ENCODE measurements at regions not wholly inside any gene's neighbourhood (a gene's known extent, or its start where the extent isn't known, plus 50 kb on each side); places are given as distances from the start of the nearest gene placed in this dataset.
A peak's percentile ranks its signal among the peaks of the same experiment; 100 is the strongest.
"Not testable (repeated sequence)": the region's sequence is repeated elsewhere in the genome, so short reads cannot be mapped to it uniquely, and the experiment has no call there.

GRCh38 chr2:89829828-89830227, 1138.4 kb downstream of the RPIA start:
- Histone ChIP-seq H3K27me3 (no peaks in the 10 kb centered on the region), H4K20me1 (no peaks in the 10 kb centered on the region), H3K27ac (no peak overlapping the region), H3K9me3 (no peaks in the 10 kb centered on the region), H3K4me3 (no peak overlapping the region), H3K9ac (no peak overlapping the region), H3K4me1 (no peaks in the 10 kb centered on the region), H3K36me3 (no peaks in the 10 kb centered on the region), H3K4me2 (no peak overlapping the region)
- TF ChIP-seq Cebpa-rat (IDR thresholded peaks at IDR 0.05), result no peak

GRCh38 chr2:89830341-89831218, 1139.1 kb downstream of the RPIA start:
- H3K36me3 ChIP-seq, H3K4me3 ChIP-seq, H3K27me3 ChIP-seq, H3K9ac ChIP-seq, H3K4me2 ChIP-seq, H4K20me1 ChIP-seq, H3K27ac ChIP-seq, H3K9me3 ChIP-seq, H3K4me1 ChIP-seq: not testable (repeated sequence)

- H3K4me3 ChIP-seq, result 0 out of 2 replicates have a peak overlapping the region, but pooled peaks have one; percentile 2
- no peaks in the 10 kb centered on the region for H3K36me3 ChIP-seq
- no peaks in the 10 kb centered on the region for H4K20me1 ChIP-seq
- H3K9ac ChIP-seq, result no peak overlapping the region
- no peaks in the 10 kb centered on the region for H3K27me3 ChIP-seq
- H3K9me3 ChIP-seq, result no peaks in the 10 kb centered on the region
- TF ChIP-seq Cebpa-rat (IDR thresholded peaks at IDR 0.05), result no peak
- H3K27ac ChIP-seq, result no peak overlapping the region
- no peaks in the 10 kb centered on the region for H3K4me1 ChIP-seq
- H3K4me2 ChIP-seq, result no peak overlapping the region
Observed at GRCh38 chr2:89831641-89832498, 1140.4 kb downstream of the RPIA start.

GRCh38 chr2:89833116-89833779, 1141.8 kb downstream of the RPIA start:
- Histone ChIP-seq H3K9me3 (no peaks in the 10 kb centered on the region), H3K27ac (no peak overlapping the region), H3K27me3 (no peaks in the 10 kb centered on the region; the same call in 1 of the 2 replicates), H3K9ac (no peak overlapping the region), H3K4me3 (no peak overlapping the region), H3K4me2 (no peak overlapping the region), H3K36me3 (no peaks in the 10 kb centered on the region), H3K4me1 (no peaks in the 10 kb centered on the region), H4K20me1 (no peaks in the 10 kb centered on the region)
- no peak for TF ChIP-seq Cebpa-rat (IDR thresholded peaks at IDR 0.05)

GRCh38 chr2:89833780-89834117, 1142.3 kb downstream of the RPIA start:
- no peaks in the 10 kb centered on the region for H4K20me1 ChIP-seq
- H3K9me3 ChIP-seq, result no peaks in the 10 kb centered on the region
- no peaks in the 10 kb centered on the region; the same call in 1 of the 2 replicates for H3K27me3 ChIP-seq
- no peaks in the 10 kb centered on the region for H3K4me1 ChIP-seq
- H3K36me3 ChIP-seq, result no peaks in the 10 kb centered on the region
- no peak overlapping the region for H3K27ac ChIP-seq
- TF ChIP-seq Cebpa-rat (IDR thresholded peaks at IDR 0.05), result no peak
- no peak overlapping the region for H3K9ac ChIP-seq
- no peak overlapping the region for H3K4me2 ChIP-seq
- no peak overlapping the region for H3K4me3 ChIP-seq

- Histone ChIP-seq H3K9ac (no peak overlapping the region), H3K4me3 (no peak overlapping the region), H3K9me3 (no peaks in the 10 kb centered on the region), H3K36me3 (no peaks in the 10 kb centered on the region), H3K27ac (no peak overlapping the region), H4K20me1 (no peaks in the 10 kb centered on the region), H3K4me2 (no peak overlapping the region), H3K27me3 (no peaks in the 10 kb centered on the region; the same call in 1 of the 2 replicates), H3K4me1 (no peaks in the 10 kb centered on the region)
- TF ChIP-seq Cebpa-rat (IDR thresholded peaks at IDR 0.05), result no peak
Observed at GRCh38 chr2:89834306-89834705, 1142.8 kb downstream of the RPIA start.

GRCh38 chr2:89836326-89836725, 1144.9 kb downstream of the RPIA start:
- not testable (repeated sequence) for H3K27me3 ChIP-seq, H3K36me3 ChIP-seq, H3K4me1 ChIP-seq, H4K20me1 ChIP-seq, H3K27ac ChIP-seq, H3K4me2 ChIP-seq, H3K9ac ChIP-seq, H3K9me3 ChIP-seq
- H3K4me3 ChIP-seq, result peak overlapping the region; percentile 0; the same call in 1 of the 2 replicates

- Histone ChIP-seq H3K4me2 (no peak overlapping the region), H3K9ac (no peak overlapping the region), H3K9me3 (no peaks in the 10 kb centered on the region), H3K27me3 (no peaks in the 10 kb centered on the region; the same call in 1 of the 2 replicates), H3K4me3 (peak overlapping the region; percentile 13; the same call in 1 of the 2 replicates), H3K4me1 (peaks cover 22% of the 10 kb centered on the region), H4K20me1 (no peaks in the 10 kb centered on the region), H3K27ac (no peak overlapping the region), H3K36me3 (no peaks in the 10 kb centered on the region)
- TF ChIP-seq Cebpa-rat (IDR thresholded peaks at IDR 0.05), result no peak
Observed at GRCh38 chr2:89837962-89838625, 1146.6 kb downstream of the RPIA start.

GRCh38 chr2:89840175-89840574, 1148.7 kb downstream of the RPIA start:
- H3K36me3 ChIP-seq, H3K4me2 ChIP-seq, H3K27me3 ChIP-seq, H4K20me1 ChIP-seq, H3K9ac ChIP-seq, H3K4me3 ChIP-seq, H3K9me3 ChIP-seq, H3K27ac ChIP-seq: not testable (repeated sequence)
- H3K4me1 ChIP-seq, result peaks cover 36% of the 10 kb centered on the region

GRCh38 chr2:89840781-89841475, 1149.5 kb downstream of the RPIA start:
- peaks cover 36% of the 10 kb centered on the region for H3K4me1 ChIP-seq
- peak overlapping the region; percentile 79 for H3K4me2 ChIP-seq
- H3K4me3 ChIP-seq, H3K27ac ChIP-seq, H3K27me3 ChIP-seq, H3K36me3 ChIP-seq, H4K20me1 ChIP-seq, H3K9ac ChIP-seq, H3K9me3 ChIP-seq: not testable (repeated sequence)

All from BLaER1 (cell line).